ENCODE measurements at regions not wholly inside any gene's neighbourhood (a gene's known extent, or its start where the extent isn't known, plus 50 kb on each side); places are given as distances from the start of the nearest gene placed in this dataset.

GRCh38 chr4:123116412-123116811 lies 194.0 kb upstream of the NUDT6 start:
- H3K36me3 ChIP-seq, result no peaks in the 10 kb centered on the region
- ATAC-seq, result no peak
- DNase-seq, result no peak

GRCh38 chr4:123120473-123120872 lies 198.1 kb upstream of the NUDT6 start:
- Histone ChIP-seq H3K4me3 (no peak overlapping the region), H3K9me3 (no peaks in the 10 kb centered on the region), H3K27ac (no peak overlapping the region), H3K36me3 (no peaks in the 10 kb centered on the region), H3K4me1 (no peaks in the 10 kb centered on the region), H3K27me3 (no peaks in the 10 kb centered on the region)
- intact Hi-C loops (cut with DNase I), result no loop called here
- DNase-seq (no peak), ATAC-seq (no peak)
- TF ChIP-seq CTCF (IDR thresholded peaks at IDR 0.05), result no peak

More at GRCh38 chr4:123116412-123116811, 194.0 kb upstream of the NUDT6 start:
- no peaks in the 10 kb centered on the region for H3K27me3 ChIP-seq
- no peak overlapping the region for H3K4me3 ChIP-seq
- intact Hi-C loops (cut with DNase I), result no loop called here
- H3K4me1 ChIP-seq, result no peaks in the 10 kb centered on the region
- no peak for TF ChIP-seq CTCF (IDR thresholded peaks at IDR 0.05)
- no peak overlapping the region for H3K27ac ChIP-seq
- no peaks in the 10 kb centered on the region for H3K9me3 ChIP-seq

GRCh38 chr4:123121241-123121907 lies 199.0 kb upstream of the NUDT6 start:
- no peaks in the 10 kb centered on the region for H3K9me3 ChIP-seq
- no peak for DNase-seq
- no peaks in the 10 kb centered on the region for H3K4me1 ChIP-seq
- ATAC-seq, result peak; percentile 46
- H3K27me3 ChIP-seq, result no peaks in the 10 kb centered on the region
- H3K36me3 ChIP-seq, result no peaks in the 10 kb centered on the region
- H3K27ac ChIP-seq, result no peak overlapping the region
- no peak overlapping the region for H3K4me3 ChIP-seq
- no peak for TF ChIP-seq CTCF (IDR thresholded peaks at IDR 0.05)
- intact Hi-C loops (cut with DNase I), result no loop called here

- H3K36me3 ChIP-seq, result no peaks in the 10 kb centered on the region
- no peaks in the 10 kb centered on the region for H3K4me1 ChIP-seq
- DNase-seq (no peak), ATAC-seq (no peak)
- no peaks in the 10 kb centered on the region for H3K9me3 ChIP-seq
- H3K27ac ChIP-seq, result no peak overlapping the region
- intact Hi-C loops (cut with DNase I), result no loop called here
- no peak overlapping the region for H3K4me3 ChIP-seq
- H3K27me3 ChIP-seq, result no peaks in the 10 kb centered on the region
- no peak for TF ChIP-seq CTCF (IDR thresholded peaks at IDR 0.05)
Measured at GRCh38 chr4:123125477-123125876, 203.1 kb upstream of the NUDT6 start.

- no peak for DNase-seq
Measured at GRCh38 chr4:123127218-123127617, 204.8 kb upstream of the NUDT6 start.

More at GRCh38 chr4:123127218-123127617, 204.8 kb upstream of the NUDT6 start:
- peak; percentile 40 for TF ChIP-seq CTCF (IDR thresholded peaks at IDR 0.05)
- Histone ChIP-seq H3K27ac (no peak overlapping the region), H3K9me3 (no peaks in the 10 kb centered on the region), H3K36me3 (no peaks in the 10 kb centered on the region), H3K4me1 (no peaks in the 10 kb centered on the region), H3K27me3 (no peaks in the 10 kb centered on the region), H3K4me3 (no peak overlapping the region)
- intact Hi-C loops (cut with DNase I), result no loop called here
- no peak for ATAC-seq
